PFSK-1 (cell line): ENCODE measurements at regions not wholly inside any gene's neighbourhood (a gene's known extent, or its start where the extent isn't known, plus 50 kb on each side); places are given as distances from the start of the nearest gene placed in this dataset.

Experiments
- POLR2AphosphoS5 ChIP-seq: IDR thresholded peaks from 2 replicates; pipeline ENCODE4 v1.6.1; 2012; ENCODE audit warnings: low read depth, mild to moderate bottlenecking, control low read depth, low read length, moderate library complexity
- SIN3A ChIP-seq: IDR thresholded peaks from 2 replicates; pipeline ENCODE4 v1.6.1; 2012; ENCODE audit warnings: mild to moderate bottlenecking, low read length, moderate library complexity, borderline replicate concordance; ENCODE audit not compliant: insufficient read depth
- TAF1 ChIP-seq: IDR thresholded peaks from 2 replicates; pipeline ENCODE4 v1.6.1; 2012; ENCODE audit warnings: low read length, control low read depth, borderline replicate concordance; ENCODE audit not compliant: insufficient read depth
- TF ChIP-seq, protein P1 (sequence below), 2 experiments: IDR thresholded peaks; 2 replicates each; pipeline versions ENCODE4 v1.6.1 to v1.8.0; 2011 to 2012; ENCODE audit warnings: low read depth in 2 of 2, low read length in 2 of 2, control low read depth in 1 of 2, inconsistent platforms in 1 of 2, mild to moderate bottlenecking in 1 of 2, moderate library complexity in 1 of 2; ENCODE audit not compliant: insufficient read depth in 1 of 2

DNA sequence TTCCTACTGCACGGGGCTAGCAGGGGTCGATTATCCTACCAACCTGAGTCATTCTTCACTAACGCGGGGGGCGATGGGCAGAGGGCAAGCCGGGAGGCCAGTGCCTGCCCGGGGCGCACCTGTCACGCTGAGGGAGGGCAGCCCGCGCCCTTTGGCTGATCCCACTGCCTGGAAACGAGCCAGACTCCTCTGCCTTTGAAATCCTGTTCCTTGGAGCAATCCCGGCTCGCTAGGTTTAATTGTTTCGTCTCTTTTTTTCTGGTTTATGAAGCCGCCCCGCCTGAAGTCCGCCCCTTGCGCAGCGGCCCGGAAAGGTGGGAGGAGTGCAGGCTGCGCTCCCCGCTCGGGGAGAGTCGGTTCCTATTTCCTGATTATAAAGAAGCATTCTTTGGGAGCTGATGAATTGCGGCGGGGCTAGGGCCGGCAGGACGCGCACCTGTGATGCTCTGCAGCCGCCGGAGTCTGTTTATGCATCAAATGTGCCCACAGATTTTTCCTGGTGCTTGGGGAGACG is 484.2 kb downstream of the BCOR start:
- no peak for TF ChIP-seq POLR2AphosphoS5
- TF ChIP-seq, protein P1, sequence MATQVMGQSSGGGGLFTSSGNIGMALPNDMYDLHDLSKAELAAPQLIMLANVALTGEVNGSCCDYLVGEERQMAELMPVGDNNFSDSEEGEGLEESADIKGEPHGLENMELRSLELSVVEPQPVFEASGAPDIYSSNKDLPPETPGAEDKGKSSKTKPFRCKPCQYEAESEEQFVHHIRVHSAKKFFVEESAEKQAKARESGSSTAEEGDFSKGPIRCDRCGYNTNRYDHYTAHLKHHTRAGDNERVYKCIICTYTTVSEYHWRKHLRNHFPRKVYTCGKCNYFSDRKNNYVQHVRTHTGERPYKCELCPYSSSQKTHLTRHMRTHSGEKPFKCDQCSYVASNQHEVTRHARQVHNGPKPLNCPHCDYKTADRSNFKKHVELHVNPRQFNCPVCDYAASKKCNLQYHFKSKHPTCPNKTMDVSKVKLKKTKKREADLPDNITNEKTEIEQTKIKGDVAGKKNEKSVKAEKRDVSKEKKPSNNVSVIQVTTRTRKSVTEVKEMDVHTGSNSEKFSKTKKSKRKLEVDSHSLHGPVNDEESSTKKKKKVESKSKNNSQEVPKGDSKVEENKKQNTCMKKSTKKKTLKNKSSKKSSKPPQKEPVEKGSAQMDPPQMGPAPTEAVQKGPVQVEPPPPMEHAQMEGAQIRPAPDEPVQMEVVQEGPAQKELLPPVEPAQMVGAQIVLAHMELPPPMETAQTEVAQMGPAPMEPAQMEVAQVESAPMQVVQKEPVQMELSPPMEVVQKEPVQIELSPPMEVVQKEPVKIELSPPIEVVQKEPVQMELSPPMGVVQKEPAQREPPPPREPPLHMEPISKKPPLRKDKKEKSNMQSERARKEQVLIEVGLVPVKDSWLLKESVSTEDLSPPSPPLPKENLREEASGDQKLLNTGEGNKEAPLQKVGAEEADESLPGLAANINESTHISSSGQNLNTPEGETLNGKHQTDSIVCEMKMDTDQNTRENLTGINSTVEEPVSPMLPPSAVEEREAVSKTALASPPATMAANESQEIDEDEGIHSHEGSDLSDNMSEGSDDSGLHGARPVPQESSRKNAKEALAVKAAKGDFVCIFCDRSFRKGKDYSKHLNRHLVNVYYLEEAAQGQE (IDR thresholded peaks at IDR 0.05; ENCODE audit: insufficient read depth in 1 of 2, low read depth in 2 of 2, low read length in 2 of 2), result no peak
- TF ChIP-seq TAF1, result no peak
- TF ChIP-seq SIN3A, result no peak
